NCI-H82 treated with DMSO at 0.1 percent for 48 hours (cell line): ENCODE measurements at regions not wholly inside any gene's neighbourhood (a gene's known extent, or its start where the extent isn't known, plus 50 kb on each side); places are given as distances from the start of the nearest gene placed in this dataset.

Experiments
- DNase-seq: peaks from one replicate; lab custom pipeline; 2025; ENCODE audit not compliant: unreplicated experiment; lab: John Stamatoyannopoulos, UW

- no peak for DNase-seq
These were observed 136.3 kb upstream of the MLIP start for GRCh38 chr6:53974941-53975340.

GRCh38 chr6:53975941-53976615 is 135.2 kb upstream of the MLIP start:
- DNase-seq: no peak

GRCh38 chr6:53977551-53977950 is 133.7 kb upstream of the MLIP start:
- DNase-seq: no peak

DNA sequence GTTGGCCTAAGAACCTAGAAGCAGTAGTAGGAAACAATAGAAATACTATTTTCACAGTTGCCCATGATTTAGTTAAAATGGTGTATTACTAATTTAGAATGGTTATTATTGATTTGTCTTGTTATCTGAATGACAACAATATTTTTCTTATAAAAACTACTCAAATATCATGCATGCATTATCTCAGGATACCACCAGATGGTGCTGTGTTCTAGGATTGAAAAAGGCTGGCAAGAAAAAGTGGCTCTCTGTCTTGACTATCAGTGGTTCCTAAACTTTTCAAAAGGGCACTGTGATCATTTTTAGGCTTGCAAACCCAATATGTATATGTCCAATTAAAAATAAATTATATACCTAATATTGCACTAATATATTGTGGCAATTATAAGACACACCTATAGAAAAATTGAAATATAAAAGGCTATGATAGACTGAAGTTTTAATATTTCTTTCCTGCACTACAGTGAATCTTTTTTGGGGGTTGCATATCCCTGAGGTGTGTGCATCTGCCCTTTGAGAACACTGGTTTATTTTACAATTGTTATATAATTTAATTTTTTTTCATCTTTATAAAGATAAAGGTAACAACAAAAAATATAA is 131.7 kb upstream of the MLIP start:
- DNase-seq: no peak

GRCh38 chr6:53982366-53983050 is 128.7 kb upstream of the MLIP start:
- DNase-seq: no peak

DNA sequence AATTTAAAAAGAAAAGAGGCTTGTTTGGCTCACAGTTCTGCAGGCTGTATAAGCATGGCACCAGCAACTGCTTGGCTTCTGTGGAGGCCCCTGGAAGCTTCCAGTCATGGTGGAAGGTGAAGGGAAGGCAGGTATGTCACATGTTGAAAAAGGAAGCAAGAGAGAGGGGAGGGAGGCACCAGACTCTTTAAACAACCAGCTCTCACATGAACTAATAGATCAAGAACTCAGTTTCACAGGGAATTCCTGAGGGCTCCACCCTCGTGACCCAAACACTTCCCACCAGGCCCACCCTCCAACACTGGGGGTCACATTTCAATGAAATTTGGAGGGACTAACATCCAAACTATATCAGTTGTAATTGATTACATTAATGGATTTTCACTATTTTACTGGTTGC is 127.9 kb upstream of the MLIP start:
- DNase-seq: no peak

DNA sequence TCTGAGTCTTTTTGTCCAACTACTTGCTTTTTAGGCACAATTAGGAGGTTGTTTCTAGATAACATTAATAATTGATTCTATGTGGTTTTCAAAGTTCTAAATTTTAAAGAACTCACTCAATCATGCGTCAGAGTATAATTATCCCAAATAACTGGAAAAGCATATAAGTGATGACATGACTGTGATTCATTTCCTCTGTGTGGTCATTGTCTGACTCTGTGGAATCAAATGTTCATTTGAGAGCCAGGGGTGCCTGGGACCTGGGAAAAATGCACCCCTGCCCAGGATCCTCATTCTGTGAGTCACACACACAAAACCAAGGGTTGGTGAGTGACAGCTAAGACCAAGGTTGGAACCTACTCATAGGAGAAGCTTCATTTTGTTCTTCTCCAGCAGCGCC is 127.1 kb upstream of the MLIP start:
- no peak for DNase-seq

GRCh38 chr6:53984581-53984980 is 126.7 kb upstream of the MLIP start:
- no peak for DNase-seq

DNA sequence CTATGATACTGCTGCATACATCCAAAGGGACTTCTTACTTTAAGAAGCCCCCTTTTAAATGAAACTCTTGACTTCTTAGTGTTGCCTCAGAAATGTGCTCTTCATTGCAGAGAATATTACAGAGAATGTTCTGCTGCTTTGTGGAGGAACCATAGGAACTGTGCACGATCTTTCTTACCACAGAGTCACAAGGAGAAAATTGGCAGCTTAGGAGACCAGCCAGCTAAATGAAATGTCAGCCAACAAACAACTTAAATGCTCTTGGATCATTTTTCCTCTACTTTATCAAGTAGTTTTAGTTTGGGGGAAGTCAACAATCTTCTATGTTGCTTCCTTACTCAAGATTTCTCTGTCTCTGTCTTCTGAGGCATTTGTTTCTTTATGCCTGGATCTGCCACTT is 125.9 kb upstream of the MLIP start:
- DNase-seq: no peak

- peak; percentile 20 for DNase-seq
These were observed 125.0 kb upstream of the MLIP start for GRCh38 chr6:53986165-53986720.

DNA sequence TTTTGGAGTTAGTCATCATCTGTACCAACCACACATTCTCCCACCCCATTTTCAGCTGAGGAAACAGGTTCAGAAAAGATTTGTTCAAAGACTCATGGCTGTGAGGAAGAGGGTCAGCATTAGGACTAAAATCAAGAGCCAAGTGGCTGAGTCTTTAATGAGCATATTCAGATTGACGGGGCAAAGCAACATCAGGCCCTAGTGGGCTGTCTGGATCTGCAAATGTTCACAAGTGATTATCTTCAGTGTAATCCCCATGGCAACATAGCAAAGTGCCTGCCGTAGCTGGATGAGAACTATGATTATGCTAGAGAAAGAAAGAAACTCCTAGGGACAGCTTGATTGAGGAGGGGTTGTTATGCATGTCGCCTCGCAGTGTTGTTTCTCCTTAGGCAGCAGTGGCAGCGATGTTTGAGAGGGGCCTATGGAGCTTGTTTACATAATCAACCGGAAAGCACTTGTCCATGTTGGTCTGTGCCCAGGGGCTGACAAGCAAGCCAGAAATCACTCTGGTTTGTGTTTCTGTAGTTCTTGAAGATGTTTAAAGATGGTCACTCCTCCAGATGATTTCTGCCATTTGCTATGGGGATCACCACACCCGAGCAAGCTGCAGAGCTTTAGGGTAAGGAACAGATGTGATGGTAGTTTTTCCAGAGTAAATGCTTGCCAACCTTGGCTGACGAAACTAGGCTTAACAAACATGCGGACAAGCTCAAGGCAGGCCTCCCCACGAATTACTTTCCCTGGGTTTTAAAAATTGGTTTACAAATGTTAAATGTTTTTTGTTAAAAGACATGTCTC is 124.3 kb upstream of the MLIP start:
- DNase-seq: no peak

- no peak for DNase-seq
These were observed 123.7 kb upstream of the MLIP start for GRCh38 chr6:53987522-53987888.

DNA sequence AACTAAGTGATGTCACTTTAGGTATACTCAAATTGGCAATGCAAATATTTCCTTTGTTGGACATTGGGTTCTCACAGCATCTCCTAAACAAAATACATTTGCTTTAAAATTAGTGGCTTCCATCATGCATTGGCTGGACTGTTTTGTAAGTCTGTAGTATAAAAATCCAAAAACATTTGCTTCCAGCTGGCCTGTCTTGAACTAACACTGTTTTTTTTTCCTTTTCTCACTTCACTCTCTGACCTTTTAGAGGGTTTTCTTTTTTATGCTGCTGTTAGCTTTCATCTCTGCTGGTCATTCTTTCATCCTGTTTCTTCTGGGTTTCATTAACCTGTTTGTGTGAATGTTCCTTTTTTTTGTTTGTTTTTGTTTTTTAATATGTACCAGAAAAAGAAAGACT is 121.7 kb upstream of the MLIP start:
- no peak for DNase-seq

- no peak for DNase-seq
These were observed 118.7 kb upstream of the MLIP start for GRCh38 chr6:53992522-53992921.

- no peak for DNase-seq
These were observed 117.0 kb upstream of the MLIP start for GRCh38 chr6:53994201-53994600.

- DNase-seq: no peak
These were observed 115.3 kb upstream of the MLIP start for GRCh38 chr6:53995935-53996334.

GRCh38 chr6:53998303-53998702 is 112.9 kb upstream of the MLIP start:
- no peak for DNase-seq

DNA sequence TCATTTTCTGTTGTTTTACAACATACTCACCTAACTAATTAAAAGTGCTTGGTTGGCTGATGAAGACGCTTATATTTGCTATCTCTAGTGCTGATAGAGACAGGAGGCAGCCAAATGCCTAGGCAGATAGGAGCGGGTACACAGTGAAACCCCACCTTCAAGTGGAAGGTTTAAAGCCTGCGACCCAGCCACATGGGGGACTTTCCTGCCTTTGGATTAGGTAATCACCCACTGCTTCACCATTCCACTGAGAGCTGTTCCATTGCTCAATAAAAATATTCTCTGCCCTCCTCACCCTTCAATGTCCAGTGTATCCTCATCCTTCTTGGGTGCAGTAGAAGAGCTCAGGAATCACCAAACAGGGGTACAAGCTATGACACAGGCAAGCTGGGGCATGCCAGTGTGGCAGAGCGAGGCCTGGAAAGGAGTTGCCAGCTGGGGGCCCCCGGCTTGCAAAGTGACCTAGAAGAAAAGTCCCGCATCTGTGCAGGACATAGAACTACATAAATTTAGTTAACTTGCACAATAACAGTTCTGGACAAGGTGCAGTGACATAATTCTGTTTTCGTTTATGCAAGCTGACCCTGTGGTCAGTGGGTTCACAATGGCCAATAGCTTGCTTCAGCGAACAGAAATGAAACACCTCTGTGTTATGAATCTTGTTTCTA is 112.0 kb upstream of the MLIP start:
- no peak for DNase-seq

DNA sequence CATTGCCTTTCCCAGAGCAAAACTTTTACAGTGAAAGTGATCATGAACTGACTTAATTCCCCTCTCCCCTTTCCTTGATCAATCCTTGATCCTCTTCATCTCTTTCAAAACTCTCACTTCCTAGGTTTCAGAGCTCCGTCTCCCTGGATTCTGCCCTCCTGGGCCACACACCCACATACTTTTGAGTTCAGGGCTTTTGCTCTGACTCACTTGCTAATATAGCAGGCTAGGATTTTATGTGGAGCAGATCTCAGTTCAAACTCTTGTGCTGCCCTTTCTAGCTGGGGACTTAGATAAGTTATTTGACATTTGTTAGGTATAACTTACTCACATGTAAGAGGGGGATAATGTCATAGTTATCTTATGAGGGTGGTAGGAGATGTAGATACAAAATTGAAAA is 109.1 kb upstream of the MLIP start:
- DNase-seq: no peak

DNA sequence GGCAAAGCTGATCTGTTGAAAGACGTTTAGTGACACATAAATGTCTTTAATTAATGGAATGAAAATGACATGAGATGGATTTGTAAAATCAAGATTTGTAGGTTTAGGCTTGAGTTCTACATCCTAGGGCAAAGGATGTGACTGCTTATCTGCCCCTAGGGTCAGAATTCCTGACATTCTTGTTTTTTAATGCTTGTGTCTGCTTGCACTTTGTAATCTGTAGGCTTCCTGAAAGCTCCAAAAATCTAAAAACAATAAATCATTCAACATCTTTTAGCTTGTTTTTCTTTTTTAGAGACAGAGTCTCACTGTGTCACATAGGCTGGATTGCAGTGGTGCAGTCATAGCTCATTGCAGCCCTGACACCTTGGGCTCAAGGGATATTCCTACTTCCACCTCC is 107.9 kb upstream of the MLIP start:
- no peak for DNase-seq

DNA sequence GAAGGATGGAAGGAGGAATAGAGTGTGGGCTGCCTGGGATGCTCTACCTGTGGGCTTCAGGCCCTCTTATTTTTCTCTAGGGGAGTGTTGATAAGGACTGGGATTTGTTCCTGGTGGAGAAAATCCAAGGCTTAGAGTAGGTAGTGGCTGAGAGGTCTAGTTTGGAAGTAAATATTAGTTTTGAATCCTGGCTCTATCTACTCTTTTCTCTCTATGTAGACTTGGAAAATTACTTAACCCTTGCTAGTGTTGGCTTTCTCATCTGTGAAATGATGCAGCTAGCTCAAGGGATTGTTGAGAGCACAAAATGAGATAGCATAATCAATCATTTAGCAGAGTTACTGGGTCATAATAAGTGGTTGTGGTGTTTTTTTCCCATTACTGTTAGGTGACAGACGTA is 102.7 kb upstream of the MLIP start:
- no peak for DNase-seq
